Right atrium auricular region (tissue), 2 donors: ENCODE measurements at regions not wholly inside any gene's neighbourhood (a gene's known extent, or its start where the extent isn't known, plus 50 kb on each side); places are given as distances from the start of the nearest gene placed in this dataset.

Experiments
- DNase-seq: peaks from one replicate; pipeline ENCODE4 v3.0.0-alpha.2; 2019; ENCODE audit warnings: low spot score
- H3K27ac ChIP-seq, 2 donors: fragments of 200-600 bp; sonication (generic); 1 replicate in 1 of 2; 2 replicates in 1 of 2; pipeline ENCODE4 v1.5.1; 2016 to 2019
- H3K27me3 ChIP-seq, 2 donors: fragments of 200-600 bp; sonication (generic); one replicate each; pipeline versions ENCODE4 v1.5.1 to v1.6.0; 2017 to 2019
- H3K36me3 ChIP-seq: fragments of 200-600 bp; sonication (generic); one replicate; pipeline ENCODE4 v1.5.1; 2016
- H3K4me1 ChIP-seq, 2 donors: fragments of 200-600 bp; sonication (generic); one replicate each; pipeline versions ENCODE4 v1.5.1 to v1.6.0; 2017 to 2019
- H3K4me3 ChIP-seq, 2 donors: fragments of 200-600 bp; sonication (generic); 1 replicate in 1 of 2; 2 replicates in 1 of 2; pipeline ENCODE4 v1.5.1; 2017 to 2019; ENCODE audit warnings: mild to moderate bottlenecking in 1 of 2, moderate library complexity in 1 of 2
- H3K9me3 ChIP-seq, 2 donors: fragments of 200-600 bp; sonication (generic); one replicate each; pipeline ENCODE4 v1.5.1; 2019
- TF ChIP-seq, protein P1 (sequence below), 2 donors: fragments of 200-600 bp; sonication (generic); IDR thresholded peaks; one replicate each; pipeline ENCODE4 v1.5.1; 2019; ENCODE audit warnings: antibody characterized with exemption in 2 of 2

DNA sequence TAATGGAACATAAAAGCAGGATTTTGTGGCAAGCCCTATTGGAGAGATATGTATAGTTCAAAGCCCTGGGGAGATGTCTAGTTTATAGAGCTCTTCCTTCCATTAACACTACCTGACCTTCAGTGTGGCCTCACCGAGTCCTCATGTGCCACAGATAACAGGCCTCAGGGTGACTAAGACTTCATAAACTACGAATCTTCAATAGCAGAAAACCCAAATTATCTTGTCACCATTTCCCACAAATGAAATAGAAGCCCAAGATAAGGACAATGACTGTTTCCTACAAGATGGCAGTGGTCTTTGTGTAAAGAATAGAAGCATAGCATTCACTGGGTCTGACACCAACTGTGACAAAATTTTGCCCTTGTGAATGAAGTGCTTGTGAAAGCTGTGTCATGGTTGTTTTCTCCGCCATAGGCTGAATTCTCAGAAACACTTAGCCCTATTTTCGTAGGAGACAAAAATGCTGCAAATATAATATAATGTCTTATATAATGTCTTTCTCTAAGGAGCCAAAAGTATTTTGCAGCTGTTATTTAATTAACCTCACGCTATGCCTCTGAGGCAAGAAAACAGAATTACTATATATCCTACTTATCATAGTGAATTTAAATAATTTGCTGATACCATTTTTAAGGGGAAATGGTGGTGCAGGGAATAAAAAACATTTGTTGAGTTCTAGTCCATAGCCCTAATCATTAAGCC is 136.7 kb upstream of the CWC22 start:
- DNase-seq: no peak
- TF ChIP-seq, protein P1, sequence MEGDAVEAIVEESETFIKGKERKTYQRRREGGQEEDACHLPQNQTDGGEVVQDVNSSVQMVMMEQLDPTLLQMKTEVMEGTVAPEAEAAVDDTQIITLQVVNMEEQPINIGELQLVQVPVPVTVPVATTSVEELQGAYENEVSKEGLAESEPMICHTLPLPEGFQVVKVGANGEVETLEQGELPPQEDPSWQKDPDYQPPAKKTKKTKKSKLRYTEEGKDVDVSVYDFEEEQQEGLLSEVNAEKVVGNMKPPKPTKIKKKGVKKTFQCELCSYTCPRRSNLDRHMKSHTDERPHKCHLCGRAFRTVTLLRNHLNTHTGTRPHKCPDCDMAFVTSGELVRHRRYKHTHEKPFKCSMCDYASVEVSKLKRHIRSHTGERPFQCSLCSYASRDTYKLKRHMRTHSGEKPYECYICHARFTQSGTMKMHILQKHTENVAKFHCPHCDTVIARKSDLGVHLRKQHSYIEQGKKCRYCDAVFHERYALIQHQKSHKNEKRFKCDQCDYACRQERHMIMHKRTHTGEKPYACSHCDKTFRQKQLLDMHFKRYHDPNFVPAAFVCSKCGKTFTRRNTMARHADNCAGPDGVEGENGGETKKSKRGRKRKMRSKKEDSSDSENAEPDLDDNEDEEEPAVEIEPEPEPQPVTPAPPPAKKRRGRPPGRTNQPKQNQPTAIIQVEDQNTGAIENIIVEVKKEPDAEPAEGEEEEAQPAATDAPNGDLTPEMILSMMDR (IDR thresholded peaks at IDR 0.05): no peak
- no peaks in the 10 kb centered on the region for H3K36me3 ChIP-seq

DNA sequence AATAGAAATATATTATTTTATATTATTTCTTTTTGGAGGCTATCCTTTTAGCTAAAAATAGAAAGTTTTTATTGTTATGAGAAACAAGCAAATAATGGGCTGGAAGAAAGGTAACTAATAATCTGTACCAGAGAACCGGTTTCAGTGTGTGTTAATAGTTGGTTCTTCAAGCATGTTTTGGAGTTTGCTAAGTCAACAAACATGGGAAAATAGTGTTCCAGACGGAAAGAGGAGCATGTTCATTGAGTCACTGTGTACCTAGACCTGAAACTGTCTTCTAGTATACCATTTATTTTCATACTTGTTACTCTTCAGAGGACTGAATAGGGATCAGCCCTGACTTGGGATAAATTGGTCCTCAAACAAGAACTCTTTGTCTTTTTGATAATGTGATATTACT is 134.5 kb upstream of the CWC22 start:
- DNase-seq: no peak
- Histone ChIP-seq H3K4me1 (no peaks in the 10 kb centered on the region), H3K27me3 (no peaks in the 10 kb centered on the region), H3K9me3 (no peaks in the 10 kb centered on the region), H3K36me3 (no peaks in the 10 kb centered on the region), H3K4me3 (no peak overlapping the region), H3K27ac (no peak overlapping the region)
- TF ChIP-seq, protein P1 (IDR thresholded peaks at IDR 0.05): no peak

More for the DNA sequence above, 136.7 kb upstream of the CWC22 start:
- no peaks in the 10 kb centered on the region for H3K27me3 ChIP-seq
- no peaks in the 10 kb centered on the region for H3K4me1 ChIP-seq
- H3K4me3 ChIP-seq: no peak overlapping the region
- H3K27ac ChIP-seq: no peak overlapping the region
- H3K9me3 ChIP-seq: no peaks in the 10 kb centered on the region

DNA sequence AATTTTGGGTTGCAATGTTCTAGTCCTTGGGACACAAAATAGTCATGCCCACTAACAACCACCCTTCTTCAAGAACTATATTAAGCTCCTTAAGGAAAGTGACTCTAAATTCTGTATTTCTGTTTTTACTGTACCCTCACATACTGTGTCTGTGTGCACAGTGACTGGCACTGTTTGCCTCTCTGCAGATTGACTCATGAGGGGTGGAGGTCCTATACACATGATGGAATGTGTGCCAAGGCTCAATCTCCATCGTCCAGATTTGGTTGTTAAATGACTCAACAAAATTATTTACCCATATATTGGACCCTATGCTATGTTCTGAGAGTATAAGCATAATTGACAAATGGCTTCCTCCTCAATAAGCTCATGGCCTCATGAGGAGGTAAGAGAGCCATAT is 126.6 kb upstream of the CWC22 start:
- no peaks in the 10 kb centered on the region for H3K27me3 ChIP-seq
- H3K9me3 ChIP-seq: no peaks in the 10 kb centered on the region
- H3K36me3 ChIP-seq: no peaks in the 10 kb centered on the region
- DNase-seq: no peak
- no peak overlapping the region for H3K4me3 ChIP-seq
- no peaks in the 10 kb centered on the region for H3K4me1 ChIP-seq
- no peak overlapping the region for H3K27ac ChIP-seq
- TF ChIP-seq, protein P1 (IDR thresholded peaks at IDR 0.05): no peak

DNA sequence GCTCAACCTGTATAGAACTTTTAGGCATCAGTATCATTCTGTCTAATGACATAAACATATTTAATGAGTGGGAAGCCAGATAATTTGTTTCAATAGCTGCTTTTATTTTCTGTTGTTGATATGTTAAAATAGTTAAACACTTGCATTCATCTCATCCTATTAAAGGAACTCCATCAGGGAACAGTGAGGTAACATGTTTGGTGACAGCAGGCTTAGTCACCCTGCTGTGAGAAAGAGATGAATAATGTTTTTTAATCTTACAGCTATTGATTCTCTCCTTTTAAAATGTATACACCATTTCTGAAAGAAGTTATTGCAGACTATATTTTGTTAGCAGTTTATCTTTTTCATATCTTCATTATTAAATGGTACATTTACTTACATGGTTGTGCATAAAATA is 123.3 kb upstream of the CWC22 start:
- H3K27me3 ChIP-seq: no peaks in the 10 kb centered on the region

DNA sequence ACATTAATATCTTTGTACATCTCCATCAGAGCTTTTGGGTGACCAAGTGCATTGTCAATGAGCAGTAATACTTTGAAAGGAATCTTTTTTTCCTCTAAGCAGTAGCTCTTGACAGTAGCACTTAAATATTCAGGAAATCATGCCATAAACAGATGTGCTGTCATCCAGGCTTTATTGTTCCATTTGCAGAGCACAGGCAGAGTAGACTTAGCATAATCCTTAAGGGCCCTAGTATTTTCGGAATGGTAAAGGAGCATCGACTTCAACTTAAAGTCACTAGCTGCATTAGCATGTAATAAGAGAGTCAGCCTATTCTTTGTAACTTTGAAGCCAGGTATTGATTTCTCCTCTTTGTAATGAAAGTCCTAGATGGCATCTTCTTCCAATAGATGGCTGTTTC is 121.8 kb upstream of the CWC22 start:
- TF ChIP-seq, protein P1 (IDR thresholded peaks at IDR 0.05): no peak
- no peaks in the 10 kb centered on the region for H3K9me3 ChIP-seq
- H3K36me3 ChIP-seq: no peaks in the 10 kb centered on the region
- H3K4me3 ChIP-seq: no peak overlapping the region
- H3K27me3 ChIP-seq: no peaks in the 10 kb centered on the region
- no peak for DNase-seq
- no peak overlapping the region for H3K27ac ChIP-seq
- H3K4me1 ChIP-seq: peaks cover 0 to 4% of the 10 kb centered on the region in 2 donors

More for the DNA sequence above, 123.3 kb upstream of the CWC22 start:
- Histone ChIP-seq H3K9me3 (no peaks in the 10 kb centered on the region), H3K4me3 (no peak overlapping the region), H3K36me3 (no peaks in the 10 kb centered on the region), H3K4me1 (peaks cover 0 to 4% of the 10 kb centered on the region in 2 donors), H3K27ac (no peak overlapping the region)
- TF ChIP-seq, protein P1 (IDR thresholded peaks at IDR 0.05): no peak
- no peak for DNase-seq
